GM19467 (cell line): ENCODE measurements at regions not wholly inside any gene's neighbourhood (a gene's known extent, or its start where the extent isn't known, plus 50 kb on each side); places are given as distances from the start of the nearest gene placed in this dataset.
"Not testable (repeated sequence)": the region's sequence is repeated elsewhere in the genome, so short reads cannot be mapped to it uniquely, and the experiment has no call there.

Source experiments
- ATAC-seq: cut with Tn5 transposase; IDR thresholded peaks from one replicate; pipeline ENCODE4 v1.9.1; 2021; ENCODE audit warnings: mild to moderate bottlenecking, moderate library complexity; ENCODE audit not compliant: unreplicated experiment

DNA sequence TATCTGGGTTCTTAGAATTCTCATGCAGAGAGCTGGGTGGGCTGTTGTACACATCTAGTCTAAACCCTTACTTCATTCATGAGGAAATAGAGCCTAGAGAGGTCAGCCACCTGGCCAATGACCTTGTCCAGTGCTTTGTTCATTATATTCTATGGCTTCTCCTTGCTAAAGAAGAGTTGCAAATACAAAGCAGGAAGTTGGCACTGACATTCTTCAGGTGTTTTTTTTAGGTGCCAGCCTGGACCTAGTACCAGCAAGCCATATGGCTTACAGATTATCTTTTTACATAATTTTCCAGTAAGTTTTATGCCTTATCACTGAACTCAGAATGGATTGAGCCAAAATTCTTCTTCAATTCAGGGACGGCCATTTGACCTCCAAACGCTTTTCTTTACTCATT is 54.7 kb upstream of the PGM2 start:
- ATAC-seq: no peak

DNA sequence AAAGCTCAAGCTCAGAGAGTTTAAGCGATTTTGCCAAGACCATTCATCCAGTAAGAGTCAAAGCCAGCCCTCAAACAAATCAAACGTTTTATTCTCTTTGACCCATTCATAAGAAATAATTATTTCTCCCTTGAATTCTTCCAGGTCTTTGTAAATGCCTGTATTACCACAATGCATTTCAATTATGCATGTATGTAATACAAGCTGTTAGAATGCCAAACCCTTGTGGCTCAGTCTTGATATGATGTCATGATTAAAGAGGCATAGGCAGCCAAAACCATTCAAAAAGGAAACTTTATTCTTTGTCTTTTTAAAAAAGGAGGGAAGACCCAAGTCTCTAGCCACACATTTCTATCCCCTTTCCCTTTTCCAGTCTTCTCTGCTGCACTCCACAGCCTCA is 56.5 kb upstream of the PGM2 start:
- ATAC-seq: no peak

DNA sequence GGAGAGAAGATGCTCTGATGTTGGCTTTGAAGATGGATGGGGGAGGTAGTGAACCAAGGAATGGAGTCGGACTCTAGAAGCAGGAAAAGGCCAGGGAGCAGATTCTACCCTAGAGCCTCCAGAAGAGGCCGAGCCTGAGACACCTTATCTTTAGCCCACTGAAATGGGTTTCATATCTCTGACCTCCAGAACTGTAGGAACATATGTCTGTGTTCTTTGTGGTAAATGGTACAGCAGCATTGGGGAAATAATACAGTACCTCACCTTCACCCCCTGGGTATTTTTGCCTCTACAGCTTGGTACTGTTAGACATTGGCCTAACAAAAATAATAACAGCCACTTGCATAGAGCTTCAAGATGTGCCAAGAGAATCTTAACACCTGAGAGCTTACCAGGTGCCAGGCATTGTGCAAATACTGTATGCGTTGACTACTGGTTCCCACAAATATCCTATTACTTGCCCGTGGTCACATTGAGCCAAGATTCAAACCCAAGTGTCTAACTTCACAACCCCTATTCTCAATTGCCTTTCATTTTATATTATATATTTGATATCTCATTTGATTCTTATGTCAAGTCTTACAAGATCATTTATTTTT is 57.0 kb upstream of the PGM2 start:
- ATAC-seq: no peak

DNA sequence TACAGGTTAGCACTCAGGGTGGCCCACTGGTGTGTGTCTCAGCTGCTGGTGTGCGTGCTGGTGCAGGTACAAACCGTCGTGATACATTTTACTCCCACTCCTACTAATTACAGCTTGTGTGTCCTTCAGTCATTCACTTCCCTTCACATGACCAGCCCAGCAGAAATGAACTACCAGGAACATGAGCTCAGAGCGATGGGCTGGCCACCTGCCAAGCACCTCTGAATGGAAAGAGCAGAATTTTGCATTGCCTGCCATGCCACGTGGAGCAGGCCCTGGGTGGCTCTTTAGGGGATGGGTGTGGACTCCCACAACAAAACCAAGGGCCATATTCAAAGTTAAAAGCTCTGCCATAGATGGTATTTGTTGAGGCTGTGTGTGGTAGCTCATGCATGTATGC is 58.9 kb upstream of the PGM2 start:
- ATAC-seq: no peak

DNA sequence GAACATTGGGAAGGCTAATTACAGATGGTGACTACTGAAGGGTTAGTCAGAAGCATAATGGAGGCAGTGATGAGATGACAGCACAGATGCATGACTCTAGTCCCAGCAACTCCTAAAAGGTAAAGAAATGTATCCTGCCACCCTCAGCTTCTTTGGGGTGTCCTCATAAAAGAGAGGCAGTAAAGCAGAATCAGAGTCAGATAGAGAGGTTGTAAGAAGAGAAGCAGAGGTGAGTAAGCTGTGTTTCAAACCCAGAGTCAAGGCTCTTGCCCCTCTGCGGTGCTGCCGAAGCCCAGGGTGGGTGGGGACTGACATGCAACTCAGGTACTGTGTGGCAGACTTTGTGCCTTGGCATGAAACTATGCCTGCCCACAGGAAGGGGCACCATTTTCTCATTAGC is 59.5 kb upstream of the PGM2 start:
- no peak for ATAC-seq

DNA sequence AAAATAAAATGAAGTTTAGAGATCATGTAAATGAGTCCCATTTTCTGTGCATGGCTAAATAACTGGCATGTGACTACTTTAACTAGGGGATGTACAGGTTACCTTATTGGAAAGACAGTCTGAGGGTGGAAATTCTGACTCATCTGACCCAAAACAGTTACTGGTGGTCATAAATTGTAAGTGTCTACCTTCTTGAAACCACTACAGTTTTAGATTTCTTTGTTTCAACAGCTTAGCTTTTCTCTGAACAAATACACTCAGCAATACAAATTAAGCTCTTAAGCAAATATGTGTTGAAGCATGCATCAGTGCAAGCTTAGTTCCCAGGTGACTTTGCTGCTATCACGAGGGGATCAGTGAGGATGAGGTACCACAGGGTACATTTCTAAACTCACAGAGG is 60.7 kb upstream of the PGM2 start:
- ATAC-seq: no peak

DNA sequence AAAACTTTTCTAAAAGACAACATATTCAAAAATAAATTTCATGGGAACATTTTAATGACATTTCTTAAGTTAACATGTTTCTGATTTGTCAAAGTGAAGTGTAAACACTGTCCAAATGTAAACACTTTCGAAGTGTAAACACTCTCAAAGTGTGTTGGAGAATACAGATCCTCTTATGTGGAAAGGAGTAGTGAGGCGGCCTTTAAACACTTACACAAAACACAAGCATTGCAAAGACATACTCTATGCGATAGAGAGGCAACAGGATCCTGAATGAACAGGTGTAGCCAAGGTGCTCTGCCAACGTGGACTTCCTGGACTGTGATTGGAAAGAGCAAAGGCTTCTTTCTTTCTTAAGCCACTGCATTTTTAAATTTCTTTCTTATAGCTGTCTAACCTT is 62.7 kb upstream of the PGM2 start:
- no peak for ATAC-seq

DNA sequence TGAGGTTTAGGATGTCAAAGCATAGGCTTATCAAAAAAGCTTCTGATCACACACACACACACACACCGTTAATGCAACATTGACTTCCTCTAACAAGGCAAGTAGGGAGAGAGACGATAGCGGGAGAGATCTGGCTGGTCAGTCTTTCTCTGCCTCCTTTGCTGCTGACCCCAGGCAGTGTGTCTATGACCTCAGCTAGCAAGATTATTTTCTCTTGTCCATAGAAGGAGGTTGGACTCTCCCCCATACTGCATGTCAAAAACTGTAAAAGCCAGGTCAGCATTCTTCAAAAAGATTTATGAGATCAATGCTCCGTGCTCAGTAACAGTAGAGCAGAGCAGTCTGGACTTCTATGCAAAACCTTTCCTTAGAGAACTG is 63.5 kb upstream of the PGM2 start:
- no peak for ATAC-seq

DNA sequence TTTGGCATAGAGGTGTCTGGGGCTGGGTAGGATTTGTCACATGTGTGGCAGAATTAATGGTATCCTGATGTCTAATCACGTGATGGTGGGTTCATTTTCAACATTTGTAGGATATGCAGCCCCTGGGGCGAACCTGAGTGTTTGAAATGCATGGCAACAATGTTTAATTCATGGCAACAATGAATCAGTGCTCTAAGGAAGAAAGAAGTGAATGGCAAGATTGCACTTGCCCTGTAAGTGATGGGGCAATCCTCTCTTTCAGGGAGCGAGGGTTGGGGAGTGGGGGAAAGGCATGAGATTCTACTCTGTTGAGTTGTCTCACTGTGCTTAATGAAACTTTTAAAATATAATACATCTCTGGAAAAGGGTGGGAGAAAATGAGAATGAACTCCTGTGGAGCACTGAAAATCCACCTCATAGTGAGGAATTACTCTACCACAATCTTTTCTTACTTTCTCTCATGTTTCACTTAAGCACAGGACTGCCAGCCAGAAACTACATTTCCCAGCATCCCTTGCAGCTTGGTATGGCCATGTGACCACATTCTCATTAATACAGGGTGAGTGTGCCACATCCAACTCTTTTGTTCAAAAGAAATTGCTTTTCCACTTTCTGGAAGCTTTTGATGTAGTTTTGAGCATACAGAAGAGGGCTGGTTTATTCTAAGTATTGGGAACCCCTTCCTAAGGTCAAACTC is 64.0 kb upstream of the PGM2 start:
- no peak for ATAC-seq

DNA sequence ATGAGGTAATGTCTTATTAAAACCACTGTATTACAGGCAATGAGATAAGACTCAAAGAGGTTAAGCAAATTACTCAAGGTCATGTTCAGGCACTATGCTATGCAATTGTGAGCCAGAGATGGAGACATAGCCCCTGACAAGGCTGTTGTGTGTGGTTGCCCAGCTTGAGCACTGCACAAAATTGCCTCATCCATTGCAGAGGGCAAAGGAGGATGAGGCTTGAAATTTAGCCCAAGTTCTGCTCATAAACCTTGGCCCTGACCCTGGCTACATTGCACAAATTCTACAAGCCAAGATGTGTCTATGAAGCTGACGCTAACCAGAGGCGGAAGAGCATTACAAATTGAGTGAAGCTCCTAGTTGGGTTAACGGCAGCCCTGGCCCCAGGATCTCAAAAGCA is 65.6 kb upstream of the PGM2 start:
- no peak for ATAC-seq

DNA sequence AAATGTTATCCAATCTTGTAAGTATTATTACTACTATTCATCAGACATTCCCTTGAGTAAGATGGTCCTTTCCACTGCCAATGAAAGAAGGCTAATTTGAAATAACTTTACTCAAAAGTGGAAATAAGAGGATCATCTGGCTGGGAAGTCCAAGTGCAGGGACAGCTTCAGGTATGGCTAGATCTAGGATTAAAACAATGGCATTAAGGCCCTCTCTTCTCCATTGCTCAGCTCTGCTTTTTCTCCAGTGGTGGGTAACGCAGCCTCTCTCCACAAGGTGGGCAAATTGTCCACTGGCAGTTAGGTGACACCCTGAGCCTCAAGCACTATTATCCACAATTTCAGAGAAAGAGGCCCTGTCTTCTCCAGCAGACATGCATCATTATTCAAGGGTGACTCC is 66.7 kb upstream of the PGM2 start:
- ATAC-seq: no peak

DNA sequence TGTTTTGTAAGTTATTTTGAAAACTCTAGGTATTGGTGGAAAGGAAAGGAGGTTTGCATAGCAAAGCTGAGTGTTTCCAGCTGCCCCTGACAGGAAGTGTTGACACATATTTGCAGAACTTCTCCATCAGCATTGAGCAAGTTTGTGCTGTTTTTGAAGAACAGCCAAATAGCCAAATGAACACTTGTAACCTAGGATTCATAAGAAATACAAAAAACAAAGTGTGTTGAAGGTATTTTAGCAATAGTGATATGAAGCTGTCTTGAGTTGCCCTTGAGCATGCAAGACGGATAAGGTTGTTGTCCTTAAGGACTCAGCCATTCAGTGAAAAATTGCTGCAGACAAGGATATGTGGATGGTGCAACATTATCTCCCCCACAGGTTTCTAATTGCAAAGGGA is 68.3 kb upstream of the PGM2 start:
- no peak for ATAC-seq

DNA sequence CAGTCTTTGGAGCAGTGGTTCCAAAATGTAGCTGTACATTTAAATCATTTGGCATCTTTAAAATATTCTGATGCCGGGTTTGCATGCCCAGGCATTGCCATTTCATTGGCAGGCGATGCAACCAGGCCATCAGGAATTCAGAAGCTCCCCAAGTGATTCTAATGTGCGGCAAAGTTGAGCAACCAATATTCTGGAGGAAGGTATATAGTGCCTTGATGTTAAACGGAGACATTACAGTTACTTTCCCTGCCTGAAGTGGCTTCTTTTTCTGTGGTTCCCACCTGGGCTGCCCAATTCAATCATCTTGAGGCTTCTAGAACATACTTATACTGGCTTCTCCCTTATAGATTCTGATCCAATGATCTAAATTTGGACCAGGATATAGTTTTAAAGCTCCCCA is 68.7 kb upstream of the PGM2 start:
- no peak for ATAC-seq

DNA sequence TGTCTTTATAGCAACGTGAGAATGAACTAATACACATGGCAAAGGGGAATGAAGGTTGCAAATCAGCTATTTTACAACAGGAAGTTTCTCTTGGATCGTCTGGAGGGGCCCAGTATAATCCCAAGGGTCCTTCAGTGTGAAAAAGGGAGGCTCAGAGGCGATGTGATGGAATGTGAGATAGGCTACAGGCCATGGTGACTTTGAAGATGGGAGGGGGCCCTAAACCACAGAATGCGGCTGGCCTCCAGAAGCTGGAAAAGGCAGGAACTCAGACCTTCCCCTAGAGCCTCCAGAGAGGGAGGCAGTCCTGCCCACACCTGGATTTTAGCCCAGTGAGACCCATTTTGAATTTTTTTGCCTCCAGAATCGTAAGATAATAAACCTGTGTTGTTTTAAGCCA is 69.4 kb upstream of the PGM2 start:
- no peak for ATAC-seq

DNA sequence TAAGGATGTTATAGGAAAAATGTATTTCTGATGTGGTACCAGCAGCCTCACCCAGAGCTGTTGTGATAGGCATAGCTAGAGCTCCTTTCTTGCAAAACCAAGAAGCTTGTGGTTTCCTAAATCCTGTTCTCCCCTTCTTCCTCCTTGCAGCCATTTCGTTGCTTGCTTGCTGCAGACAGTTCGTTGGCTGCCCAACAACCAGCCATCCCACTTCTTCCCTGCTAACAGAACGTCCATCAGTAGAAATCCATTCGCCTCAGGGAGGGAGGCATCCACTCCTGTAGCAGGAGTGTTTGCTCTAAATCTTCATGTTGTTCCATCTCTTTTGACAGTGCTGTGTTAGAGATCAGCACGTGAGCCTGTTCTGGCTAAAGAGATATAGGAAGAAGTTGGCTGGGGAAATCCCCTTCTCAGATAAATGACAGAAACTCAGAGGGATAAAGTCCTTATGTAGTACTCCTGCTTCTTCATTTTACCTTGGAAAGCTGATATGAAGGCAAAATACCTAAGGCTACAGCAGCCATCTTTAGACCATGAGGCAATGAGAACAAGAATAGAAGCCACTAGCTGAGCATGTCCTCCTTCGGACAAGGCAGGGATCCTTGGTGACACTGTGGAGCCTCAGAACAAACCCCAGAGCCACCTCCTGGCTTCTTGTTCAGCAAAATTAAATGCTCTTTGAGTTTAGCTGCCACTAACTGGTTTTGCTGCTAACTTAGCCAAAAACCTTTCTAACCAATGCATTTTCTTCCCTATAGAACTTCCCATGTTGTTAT is 68.4 kb upstream of the RELL1 start:
- no peak for ATAC-seq

DNA sequence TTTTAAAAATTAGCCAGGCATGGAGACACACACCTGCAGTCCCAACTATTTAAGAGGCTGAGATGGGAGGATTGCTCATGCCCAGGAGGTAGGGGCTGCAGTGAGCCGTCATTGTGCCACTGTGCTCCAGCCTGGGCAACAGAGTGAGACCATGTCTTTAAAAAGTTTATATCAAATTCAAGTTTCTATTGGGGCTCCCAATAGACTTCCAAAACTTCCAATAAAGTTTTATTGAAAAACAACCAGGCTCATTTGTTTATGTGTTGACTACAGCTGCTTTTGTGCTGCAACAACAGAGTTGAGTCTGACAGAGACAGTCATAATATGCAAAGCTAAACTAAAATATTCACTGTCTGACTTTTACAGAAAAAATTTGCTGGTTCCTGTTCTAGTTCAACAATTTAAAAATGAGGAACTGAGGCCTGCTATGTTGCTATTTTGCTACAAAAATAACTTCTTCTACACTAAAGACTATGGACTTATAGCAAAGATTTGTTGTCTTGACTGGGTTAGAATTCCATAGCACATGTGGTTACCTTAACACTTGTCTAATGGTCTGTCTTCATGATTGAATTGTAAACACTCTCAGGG is 63.3 kb upstream of the RELL1 start:
- ATAC-seq: peak; percentile 55

DNA sequence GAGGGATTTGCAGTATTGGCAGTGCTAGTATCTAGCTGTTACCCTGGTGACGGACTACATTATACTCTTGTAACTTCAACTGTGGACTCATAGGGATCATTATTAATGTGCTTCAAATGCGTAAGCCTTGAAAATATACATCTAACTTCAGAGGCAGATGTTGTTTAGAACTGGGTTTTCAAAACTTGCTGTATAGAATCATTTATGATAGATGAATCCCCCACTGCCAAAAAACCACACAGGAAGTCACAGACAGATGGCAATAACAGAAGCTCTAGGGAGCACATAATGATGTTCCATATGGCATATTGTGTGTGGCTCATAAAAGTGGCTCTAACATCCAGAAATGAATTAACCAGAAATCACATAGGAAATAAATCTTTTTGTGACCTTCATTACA is 62.3 kb upstream of the RELL1 start:
- no peak for ATAC-seq

DNA sequence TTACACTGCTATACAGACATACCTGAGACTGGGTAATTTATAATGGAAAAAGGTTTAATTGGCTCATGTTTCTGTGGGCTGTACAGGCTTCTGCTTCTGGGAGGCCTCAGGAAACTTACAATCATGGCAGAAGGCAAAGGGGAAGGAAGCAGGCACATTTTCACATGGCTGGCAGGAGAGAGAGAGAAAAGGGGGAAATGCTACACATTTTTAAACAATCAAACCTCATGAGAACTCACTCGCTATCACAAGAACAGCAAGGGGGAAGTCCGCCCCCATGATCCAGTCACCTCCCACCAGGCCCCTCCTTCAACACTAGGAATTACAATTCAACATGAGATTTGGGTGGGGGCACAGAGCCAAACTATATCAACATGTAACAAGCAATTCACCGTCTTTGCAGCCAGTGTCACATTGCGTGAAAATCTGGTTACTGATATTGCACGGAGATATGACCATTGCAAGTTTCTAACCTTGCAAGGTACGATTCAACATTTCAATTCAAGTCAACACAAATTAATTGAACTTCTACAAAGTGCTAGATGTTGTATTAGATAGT is 61.7 kb upstream of the RELL1 start:
- no peak for ATAC-seq

DNA sequence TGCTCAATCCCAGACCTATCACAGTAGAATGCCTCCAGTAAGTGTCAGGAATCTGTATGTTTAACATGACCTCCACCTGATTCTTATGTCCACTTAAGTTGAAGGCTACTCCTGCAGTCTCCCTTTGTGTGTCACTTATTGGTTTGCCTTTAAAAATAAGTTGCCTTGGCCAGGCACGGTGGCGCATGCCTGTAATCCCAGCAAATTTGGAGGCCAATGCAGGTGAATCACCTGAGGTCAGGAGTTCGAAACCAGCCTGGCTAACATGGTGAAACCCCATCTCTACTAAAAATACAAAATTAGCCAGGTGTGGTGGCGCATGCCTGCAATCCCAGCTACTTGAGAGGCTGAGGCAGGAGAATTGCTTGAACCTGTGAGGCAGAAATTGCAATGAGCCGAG is 60.7 kb upstream of the RELL1 start:
- not testable (repeated sequence) for ATAC-seq

DNA sequence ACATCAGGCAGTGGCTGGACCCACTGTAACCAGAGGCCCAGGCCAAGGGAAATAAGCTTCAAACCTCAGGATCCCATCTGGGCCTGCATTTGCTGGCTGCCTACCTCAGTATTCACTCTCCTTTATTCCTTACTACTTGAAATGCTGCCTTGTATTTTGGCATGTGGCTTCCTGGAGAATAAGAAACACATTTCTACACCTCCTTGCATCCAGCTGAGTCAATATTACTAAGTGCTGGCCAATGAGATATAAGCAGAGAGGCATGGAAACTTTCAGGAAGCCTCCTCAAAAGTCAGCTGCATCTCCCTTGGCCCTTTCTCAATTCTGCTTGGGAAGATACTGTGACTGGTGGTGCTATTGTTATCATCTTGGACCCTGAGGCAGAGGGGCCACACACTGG is 59.8 kb upstream of the RELL1 start:
- ATAC-seq: no peak

DNA sequence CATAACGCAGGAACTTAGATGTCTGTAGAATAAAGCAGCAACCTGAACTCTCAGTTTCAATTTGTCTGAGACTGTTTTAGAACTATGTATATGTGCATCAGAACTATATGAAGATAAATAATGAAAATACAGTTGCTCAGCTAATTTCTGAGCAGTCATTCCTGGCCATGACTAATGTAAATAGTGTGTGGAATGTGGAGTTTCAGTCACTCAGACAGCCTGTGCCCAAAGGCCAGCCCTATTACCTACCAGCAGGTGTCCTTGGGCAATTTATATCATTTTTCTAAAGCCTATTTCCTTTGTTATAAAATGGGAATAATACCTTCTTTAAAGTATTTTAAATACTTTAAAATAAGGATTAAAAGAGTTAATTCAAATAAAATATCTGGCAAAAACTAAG is 56.0 kb upstream of the RELL1 start:
- no peak for ATAC-seq

DNA sequence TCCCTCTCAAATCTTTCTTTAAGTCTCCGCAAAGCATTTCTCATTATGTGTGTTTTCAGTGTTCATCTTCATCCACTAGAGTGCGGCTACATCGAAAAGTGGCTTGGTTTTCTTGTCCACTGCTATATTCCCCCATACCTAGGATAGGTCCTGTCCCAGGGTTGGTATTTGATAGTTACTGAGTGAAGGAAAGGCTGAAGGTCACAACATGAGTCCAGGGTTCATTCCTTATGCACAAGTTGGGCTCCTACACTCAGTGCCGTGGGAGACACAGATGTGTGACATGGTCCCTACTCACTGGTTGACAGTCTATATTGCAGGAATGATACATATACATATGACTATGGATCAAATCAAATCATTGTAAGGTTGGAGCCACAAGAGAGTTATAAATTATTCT is 55.4 kb upstream of the RELL1 start:
- no peak for ATAC-seq
